Hindlimb muscle (tissue), 1 donor: ENCODE measurements at regions not wholly inside any gene's neighbourhood (a gene's known extent, or its start where the extent isn't known, plus 50 kb on each side); places are given as distances from the start of the nearest gene placed in this dataset.

Experiments used
- DNase-seq: peaks from one replicate; pipeline ENCODE4 v3.0.0-alpha.2; 2013

- no peak for DNase-seq
These were observed 626.8 kb upstream of the ZEB2 start for GRCh38 chr2:145146691-145147090.

DNA sequence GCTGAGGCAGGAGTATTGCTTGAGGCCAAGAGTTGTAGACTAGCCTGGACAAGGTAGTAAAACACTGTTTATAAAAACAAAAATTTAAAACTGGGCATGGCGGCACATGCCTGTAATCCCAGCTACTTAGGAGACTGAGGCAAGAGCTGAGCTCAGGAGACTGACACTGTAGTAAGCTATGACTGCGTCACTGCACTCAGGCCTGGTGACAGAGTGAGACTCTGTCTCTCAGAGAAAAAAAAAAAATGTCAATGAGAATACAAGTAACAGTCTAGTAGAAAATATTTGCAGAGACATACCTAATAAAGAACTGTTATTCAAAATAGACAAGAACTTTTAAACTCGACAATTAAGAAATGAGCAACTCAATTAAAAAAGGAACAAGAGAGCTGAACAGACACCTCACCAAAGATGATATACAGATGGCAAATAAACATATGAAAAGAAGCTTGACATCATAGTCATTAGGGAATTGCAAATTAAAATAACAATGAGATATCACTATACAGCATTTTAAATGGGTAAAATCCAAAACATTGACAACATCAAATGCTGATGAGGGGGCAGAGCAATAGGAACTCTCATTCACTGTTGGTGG is 624.3 kb upstream of the ZEB2 start:
- no peak for DNase-seq

DNA sequence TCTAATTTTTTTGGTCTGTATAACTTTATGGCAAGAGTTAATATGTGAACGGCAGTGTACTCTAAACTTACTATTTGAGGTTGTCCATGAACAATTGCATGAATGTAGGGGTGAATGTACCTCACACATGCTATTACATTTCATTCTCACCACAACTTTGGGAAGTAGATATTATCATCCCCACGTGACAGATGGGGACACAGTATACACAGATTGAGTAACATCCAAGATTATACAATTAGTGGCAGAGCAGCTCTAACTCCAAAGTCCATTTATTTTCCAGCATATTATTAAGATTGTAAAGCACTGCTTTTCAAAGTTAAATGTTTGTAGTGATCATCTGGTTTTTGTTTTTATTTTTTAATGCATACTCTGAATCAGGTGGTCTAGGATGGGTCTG is 622.1 kb upstream of the ZEB2 start:
- DNase-seq = no peak

DNA sequence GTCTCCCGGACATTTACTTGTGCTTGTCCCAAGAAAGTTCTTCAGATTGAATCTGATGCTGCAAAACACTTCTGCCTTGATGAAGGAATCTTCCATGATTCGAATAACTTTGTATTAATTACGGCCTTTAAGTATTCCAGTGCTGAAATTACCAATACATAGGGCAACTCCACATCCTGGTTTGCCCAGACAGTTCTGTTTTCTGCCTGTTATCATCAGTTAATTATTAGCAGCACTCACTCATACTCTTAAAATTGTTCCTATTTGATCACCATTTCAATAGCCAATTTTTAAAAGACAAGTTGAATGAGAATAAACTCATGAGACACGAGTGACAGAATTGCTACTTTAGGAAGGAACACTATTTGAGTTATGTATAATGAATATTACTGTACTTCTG is 620.7 kb upstream of the ZEB2 start:
- no peak for DNase-seq

GRCh38 chr2:145138626-145139025 is 618.7 kb upstream of the ZEB2 start:
- DNase-seq = no peak

- DNase-seq = no peak
These were observed 618.0 kb upstream of the ZEB2 start for GRCh38 chr2:145137901-145138300.

GRCh38 chr2:145137211-145137610 is 617.3 kb upstream of the ZEB2 start:
- no peak for DNase-seq

- no peak for DNase-seq
These were observed 616.8 kb upstream of the ZEB2 start for GRCh38 chr2:145136702-145137101.

- no peak for DNase-seq
These were observed 606.2 kb upstream of the ZEB2 start for GRCh38 chr2:145126146-145126545.

DNA sequence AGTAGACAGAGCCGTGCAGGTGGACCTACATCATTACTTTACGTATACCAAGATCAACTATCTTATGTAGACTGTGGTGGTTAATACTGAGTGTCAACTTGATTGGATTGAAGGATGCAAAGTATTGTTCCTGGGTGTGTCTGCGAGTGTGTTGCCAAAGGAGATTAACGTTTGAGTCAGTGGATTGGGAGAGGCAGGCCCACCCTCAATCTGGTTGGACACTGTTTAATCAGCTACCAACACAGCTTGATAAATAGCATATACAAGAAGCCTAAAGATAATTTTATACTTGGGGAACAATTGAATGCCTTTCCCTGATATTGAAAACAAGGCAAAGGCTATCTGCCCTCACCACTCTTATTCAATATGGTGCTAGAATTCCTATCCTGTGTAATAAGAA is 604.2 kb upstream of the ZEB2 start:
- DNase-seq = no peak

DNA sequence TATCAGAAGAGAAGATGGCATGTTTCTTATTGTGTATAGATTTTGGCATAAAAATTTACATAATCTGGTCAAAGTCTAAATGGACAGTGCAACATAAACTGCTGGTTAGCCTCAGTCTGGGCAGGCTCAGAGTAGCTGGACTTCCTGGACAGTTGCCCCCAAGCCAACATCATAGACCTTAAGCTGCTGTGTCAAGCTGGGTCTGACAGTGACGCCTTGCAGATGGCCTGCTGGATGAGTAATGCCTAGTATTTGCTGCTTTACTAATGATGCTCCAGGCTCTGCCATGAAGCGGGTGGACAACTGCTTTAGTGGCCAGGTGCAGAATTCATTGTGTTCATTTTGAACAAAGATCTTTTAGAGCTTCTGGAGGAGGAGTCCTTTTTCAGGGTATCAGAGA is 603.7 kb upstream of the ZEB2 start:
- no peak for DNase-seq

GRCh38 chr2:145119225-145119624 is 599.3 kb upstream of the ZEB2 start:
- no peak for DNase-seq

DNA sequence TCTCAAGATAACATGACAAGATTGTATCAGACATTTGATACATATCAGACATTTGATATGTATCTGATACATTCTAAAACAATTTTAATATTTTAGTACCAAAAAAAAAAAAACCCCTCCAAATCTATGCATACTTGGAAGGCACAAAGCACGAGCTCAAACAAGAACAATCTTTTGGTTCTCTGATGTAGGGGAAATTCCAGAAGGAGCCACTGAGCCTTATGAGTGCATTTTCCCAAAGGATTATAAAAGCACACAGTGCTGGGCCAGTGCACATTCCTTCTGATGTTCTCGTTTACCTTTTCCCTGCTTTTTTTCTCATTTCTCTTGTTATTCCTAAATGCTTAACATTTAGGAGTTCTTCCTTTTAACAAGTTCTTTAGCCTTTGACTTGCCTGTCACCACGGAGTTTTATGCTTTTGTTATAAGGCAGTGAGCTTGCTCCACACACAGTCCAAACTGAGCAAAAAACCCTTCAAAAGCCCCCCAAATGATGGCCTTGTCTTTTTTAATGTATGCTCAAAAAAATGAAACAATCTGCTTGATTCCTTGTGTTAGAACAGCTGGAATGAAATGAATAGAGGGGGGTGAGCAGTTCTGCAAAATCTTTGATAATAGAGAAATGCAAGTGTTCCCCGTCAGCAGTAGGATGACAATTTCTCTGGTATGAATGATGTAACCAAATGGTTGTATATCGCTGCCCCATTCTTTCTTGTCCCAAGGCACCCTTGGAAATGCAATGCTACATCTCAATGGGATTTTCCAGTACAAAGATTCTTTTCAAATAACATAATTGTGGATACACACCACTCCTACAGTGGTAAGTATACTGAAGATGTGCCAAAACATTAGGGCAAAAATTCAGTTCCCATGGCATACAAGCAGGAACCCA is 597.2 kb upstream of the ZEB2 start:
- no peak for DNase-seq

DNA sequence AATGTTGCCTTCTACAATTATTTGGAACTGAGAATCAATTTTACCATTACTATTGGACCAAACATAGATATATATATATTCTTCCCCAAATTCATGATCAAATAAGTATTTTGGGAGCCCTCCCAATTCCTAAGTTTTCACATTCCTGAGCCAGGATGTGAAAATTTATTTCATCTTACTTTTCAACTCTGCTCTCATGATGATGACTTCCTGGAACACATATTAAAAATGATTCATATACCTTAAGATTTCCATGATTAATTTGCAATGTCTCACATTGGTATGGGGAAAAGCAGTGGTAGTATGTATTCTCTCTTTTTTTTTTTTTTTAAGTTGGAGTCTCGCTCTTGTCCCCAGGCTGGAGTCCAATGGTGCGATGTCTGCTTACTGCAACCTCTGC is 596.1 kb upstream of the ZEB2 start:
- no peak for DNase-seq

- no peak for DNase-seq
These were observed 594.8 kb upstream of the ZEB2 start for GRCh38 chr2:145114726-145115125.

DNA sequence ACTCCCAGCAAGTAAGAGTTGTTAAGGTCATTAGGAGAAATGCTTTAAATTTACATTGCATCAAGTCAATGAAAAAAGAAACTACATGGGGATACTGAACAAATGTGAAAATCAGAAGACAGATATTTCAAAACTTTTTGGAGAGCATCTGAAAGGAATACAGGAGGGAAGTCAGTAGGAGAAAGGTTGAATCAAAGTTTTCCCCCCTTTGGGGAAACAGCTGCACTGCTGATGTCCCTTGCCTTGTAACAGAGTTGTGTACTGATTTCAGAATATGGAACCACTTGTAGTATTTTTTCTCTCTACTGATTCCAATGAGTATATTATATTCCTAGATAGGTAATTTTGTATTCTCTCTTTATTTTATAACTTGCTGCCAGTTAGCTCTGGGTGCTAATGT is 592.5 kb upstream of the ZEB2 start:
- DNase-seq = peak; percentile 36

DNA sequence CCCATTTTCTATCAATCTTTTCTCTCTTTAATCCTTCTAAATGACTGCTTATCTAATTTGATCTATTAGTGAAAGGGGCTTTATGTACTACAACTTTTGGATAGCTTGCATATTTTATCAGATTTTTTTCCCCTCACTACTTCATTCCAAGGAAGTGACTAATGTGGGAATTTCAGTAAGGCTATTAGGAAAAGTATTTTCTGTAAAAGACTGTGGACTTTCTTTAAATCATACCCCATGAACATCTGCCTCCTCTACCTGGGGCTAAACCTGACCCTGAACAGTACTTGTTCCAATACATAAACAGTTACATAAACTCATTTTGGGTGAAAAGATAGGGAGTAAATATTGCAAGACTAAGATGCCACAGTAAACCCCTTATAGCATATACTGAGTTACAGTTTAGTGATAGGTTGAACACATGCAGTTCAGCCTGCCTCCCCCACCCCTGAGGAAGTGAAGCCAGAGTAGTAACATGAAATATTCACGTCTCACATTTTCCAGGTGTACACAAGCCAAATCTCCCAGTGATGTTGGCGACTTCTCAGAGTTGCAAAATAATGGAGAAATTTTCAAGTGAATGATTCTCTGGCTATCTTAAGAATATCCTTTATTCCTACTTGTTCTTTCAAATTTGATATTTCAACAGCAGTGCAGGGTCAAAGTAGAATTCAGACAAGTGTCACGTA is 590.9 kb upstream of the ZEB2 start:
- DNase-seq = no peak

DNA sequence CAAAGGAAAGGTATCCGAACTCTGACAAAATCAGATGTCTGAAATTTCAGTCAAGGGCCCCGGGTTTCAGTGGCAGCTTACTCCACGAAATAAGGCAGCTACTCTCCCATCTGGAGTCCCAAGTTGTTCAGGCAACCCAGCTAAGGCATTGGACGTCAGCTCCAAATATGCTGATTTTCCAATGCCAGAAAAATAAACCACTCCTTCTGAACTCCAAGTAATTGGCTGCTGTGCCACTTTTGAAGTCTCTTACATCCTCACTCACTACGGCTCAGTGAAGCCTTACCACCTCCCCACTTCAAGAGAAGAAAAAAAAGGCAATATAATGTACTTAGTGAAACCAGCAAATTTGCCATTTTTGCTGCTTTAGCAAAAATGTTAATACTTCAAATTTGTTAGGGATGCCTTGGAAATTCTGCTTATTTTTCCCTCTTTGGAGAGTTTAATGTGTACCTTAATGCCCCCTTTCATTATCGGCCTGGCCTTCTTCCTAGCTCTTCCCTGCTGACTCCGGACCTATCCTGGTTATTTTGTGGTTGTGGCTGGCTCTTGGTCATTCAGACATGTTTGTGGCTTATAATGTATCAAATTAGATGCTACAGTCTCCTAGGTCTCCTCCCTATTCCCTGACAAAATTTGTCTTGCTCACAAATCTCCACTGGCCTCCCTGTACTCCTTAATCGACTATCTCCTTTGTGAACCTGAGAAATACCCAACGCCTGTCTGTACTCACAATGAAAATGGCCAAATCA is 589.2 kb upstream of the ZEB2 start:
- DNase-seq = no peak

- DNase-seq = no peak
These were observed 588.5 kb upstream of the ZEB2 start for GRCh38 chr2:145108361-145108778.

GRCh38 chr2:145106293-145106692 is 586.4 kb upstream of the ZEB2 start:
- DNase-seq = no peak

GRCh38 chr2:145102706-145103105 is 582.8 kb upstream of the ZEB2 start:
- no peak for DNase-seq

- no peak for DNase-seq
These were observed 580.4 kb upstream of the ZEB2 start for GRCh38 chr2:145100301-145100700.

DNA sequence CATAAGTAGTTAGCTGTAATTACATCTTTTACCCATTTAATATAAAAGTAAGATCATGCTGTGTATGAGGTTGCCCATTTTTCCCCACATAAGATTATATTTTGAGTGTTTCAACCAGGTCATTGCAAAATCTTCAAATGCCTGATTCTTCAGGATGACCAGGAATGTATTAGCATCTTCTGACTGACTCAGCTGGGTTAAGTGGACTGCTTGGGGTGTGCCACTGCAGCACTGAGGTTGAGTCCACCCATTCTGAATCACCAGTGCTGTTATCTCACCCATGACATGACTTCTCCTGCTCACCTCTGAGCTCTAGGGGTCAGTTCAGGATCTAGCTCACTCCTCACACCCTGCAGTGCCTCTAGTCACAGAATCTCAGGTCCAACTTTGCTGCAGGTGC is 576.7 kb upstream of the ZEB2 start:
- no peak for DNase-seq
